Glutamatergic neuron (in vitro differentiated cells): ENCODE measurements at regions not wholly inside any gene's neighbourhood (a gene's known extent, or its start where the extent isn't known, plus 50 kb on each side); places are given as distances from the start of the nearest gene placed in this dataset.

Source experiments
- DNase-seq: peaks from one replicate; pipeline ENCODE4 v3.0.0; 2022
- H3K27ac Mint-ChIP-seq: one replicate; pipeline ENCODE4 v1.8.0; 2020; ENCODE audit warnings: mild to moderate bottlenecking, mixed read lengths, inconsistent platforms; ENCODE audit not compliant: unreplicated experiment
- H3K27me3 Mint-ChIP-seq: one replicate; pipeline ENCODE4 v1.8.0; 2020; ENCODE audit warnings: mild to moderate bottlenecking, moderate library complexity, mixed read lengths, inconsistent platforms; ENCODE audit not compliant: unreplicated experiment
- H3K36me3 Mint-ChIP-seq: one replicate; pipeline ENCODE4 v1.8.0; 2020; ENCODE audit warnings: mild to moderate bottlenecking, mixed read lengths, inconsistent platforms; ENCODE audit not compliant: unreplicated experiment
- H3K4me1 Mint-ChIP-seq: one replicate; pipeline ENCODE4 v1.8.0; 2020; ENCODE audit warnings: mild to moderate bottlenecking, low read depth, mixed read lengths, inconsistent platforms; ENCODE audit not compliant: unreplicated experiment
- H3K4me3 Mint-ChIP-seq: one replicate; pipeline ENCODE4 v1.8.0; 2020; ENCODE audit warnings: mild to moderate bottlenecking, mixed read lengths, inconsistent platforms; ENCODE audit not compliant: unreplicated experiment
- H3K9me3 Mint-ChIP-seq: one replicate; pipeline ENCODE4 v1.8.0; 2020; ENCODE audit warnings: mild to moderate bottlenecking, moderate library complexity, mixed read lengths, inconsistent platforms; ENCODE audit not compliant: unreplicated experiment
- TF ChIP-seq, protein P1 (sequence below): fragments of 200-600 bp; sonication (generic); IDR thresholded peaks from one replicate; pipeline ENCODE4 v1.5.0; 2021; ENCODE audit not compliant: partially characterized antibody, unreplicated experiment

DNA sequence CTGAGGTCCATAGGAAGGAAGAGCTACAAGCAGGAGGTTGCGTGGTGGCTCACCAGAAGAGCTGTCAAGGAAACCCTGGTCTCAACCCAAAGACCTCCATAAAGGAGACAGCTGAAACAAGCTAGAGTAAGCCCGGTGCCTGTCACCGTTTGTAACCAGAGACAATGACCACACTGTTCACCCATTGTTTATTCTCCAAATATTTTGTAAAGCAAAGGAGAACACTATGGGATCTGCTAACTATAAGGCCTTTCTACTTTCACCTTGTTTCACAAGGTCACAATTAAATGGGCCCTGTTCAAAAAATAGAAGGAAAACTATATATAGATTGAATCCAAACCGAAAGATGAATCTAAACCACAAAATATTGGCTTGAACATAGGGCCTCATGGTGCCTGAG is 128.9 kb upstream of the TPRG1 start:
- Mint-ChIP-seq H3K9me3 (no peaks in the 10 kb centered on the region), H3K4me3 (no peak overlapping the region)
- TF ChIP-seq, protein P1, sequence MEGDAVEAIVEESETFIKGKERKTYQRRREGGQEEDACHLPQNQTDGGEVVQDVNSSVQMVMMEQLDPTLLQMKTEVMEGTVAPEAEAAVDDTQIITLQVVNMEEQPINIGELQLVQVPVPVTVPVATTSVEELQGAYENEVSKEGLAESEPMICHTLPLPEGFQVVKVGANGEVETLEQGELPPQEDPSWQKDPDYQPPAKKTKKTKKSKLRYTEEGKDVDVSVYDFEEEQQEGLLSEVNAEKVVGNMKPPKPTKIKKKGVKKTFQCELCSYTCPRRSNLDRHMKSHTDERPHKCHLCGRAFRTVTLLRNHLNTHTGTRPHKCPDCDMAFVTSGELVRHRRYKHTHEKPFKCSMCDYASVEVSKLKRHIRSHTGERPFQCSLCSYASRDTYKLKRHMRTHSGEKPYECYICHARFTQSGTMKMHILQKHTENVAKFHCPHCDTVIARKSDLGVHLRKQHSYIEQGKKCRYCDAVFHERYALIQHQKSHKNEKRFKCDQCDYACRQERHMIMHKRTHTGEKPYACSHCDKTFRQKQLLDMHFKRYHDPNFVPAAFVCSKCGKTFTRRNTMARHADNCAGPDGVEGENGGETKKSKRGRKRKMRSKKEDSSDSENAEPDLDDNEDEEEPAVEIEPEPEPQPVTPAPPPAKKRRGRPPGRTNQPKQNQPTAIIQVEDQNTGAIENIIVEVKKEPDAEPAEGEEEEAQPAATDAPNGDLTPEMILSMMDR = no peak

DNA sequence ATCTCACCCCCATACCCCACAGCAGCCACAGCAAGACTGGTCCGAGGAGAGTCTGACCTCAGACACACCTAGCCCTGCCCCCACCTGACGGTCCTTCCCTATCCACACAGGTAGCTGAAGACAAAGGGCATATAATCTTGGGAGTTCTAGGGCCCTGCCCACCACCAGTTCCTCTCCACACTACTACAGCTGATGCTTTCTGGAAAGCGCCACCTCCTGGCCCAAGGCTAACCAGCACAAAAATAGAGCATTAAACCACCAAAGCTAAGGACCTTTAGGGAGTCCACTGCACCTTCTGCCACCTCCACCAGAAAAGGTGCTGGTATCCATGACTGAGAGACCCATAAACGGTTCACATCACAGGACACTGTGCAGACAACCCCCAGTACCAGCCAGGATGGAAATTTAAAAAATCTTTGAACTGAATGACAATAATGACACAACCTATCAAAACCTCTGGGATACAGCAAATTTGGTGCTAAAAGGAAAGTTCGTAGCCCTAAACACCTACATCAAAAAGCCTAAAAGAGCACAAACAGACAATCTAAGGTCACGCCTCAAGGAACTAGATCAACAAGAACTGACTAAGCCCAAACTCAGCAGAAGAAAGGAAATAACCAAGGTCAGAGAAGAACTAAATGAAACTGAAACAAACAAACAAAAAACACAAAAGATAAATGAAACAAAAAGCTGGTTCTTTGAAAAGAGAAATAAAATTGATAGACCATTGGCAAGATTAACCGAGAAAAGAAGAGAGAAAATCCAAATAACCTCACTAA is 122.1 kb upstream of the TPRG1 start:
- Mint-ChIP-seq H3K36me3 (no peaks in the 10 kb centered on the region), H3K4me1 (no peaks in the 10 kb centered on the region), H3K27me3 (peaks cover 5% of the 10 kb centered on the region), H3K27ac (no peak overlapping the region), H3K9me3 (peaks cover 5% of the 10 kb centered on the region), H3K4me3 (no peak overlapping the region)
- DNase-seq = no peak
- TF ChIP-seq, protein P1 = no peak

More for the DNA sequence above, 128.9 kb upstream of the TPRG1 start:
- Mint-ChIP-seq H3K27ac (no peak overlapping the region), H3K4me1 (no peaks in the 10 kb centered on the region), H3K27me3 (no peaks in the 10 kb centered on the region), H3K36me3 (no peaks in the 10 kb centered on the region)
- DNase-seq = no peak

DNA sequence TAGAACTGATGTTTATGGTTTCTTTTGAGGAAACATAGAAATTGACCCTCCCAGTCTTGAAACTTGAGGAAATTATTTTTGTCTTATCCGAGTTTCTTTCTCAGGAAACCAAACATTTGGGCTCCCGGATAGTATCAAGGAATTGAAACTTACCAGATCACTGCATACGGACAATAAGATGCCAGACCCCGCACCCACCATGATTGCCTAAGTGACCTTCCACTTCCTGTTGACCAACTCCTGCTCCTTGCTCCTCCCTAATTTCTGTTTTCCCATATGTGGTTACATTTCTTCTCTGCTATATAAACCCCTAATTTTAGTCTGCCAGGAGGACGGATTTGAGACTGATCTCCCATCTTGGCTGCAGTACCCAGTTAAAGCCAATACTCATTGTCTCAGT is 118.4 kb upstream of the TPRG1 start:
- peaks cover 5% of the 10 kb centered on the region for H3K9me3 Mint-ChIP-seq
- TF ChIP-seq, protein P1 = no peak
- H3K27ac Mint-ChIP-seq = peak overlapping the region; percentile 8
- DNase-seq = no peak
- no peaks in the 10 kb centered on the region for H3K4me1 Mint-ChIP-seq
- H3K27me3 Mint-ChIP-seq = peaks cover 5% of the 10 kb centered on the region
- H3K36me3 Mint-ChIP-seq = no peaks in the 10 kb centered on the region
- H3K4me3 Mint-ChIP-seq = no peak overlapping the region

DNA sequence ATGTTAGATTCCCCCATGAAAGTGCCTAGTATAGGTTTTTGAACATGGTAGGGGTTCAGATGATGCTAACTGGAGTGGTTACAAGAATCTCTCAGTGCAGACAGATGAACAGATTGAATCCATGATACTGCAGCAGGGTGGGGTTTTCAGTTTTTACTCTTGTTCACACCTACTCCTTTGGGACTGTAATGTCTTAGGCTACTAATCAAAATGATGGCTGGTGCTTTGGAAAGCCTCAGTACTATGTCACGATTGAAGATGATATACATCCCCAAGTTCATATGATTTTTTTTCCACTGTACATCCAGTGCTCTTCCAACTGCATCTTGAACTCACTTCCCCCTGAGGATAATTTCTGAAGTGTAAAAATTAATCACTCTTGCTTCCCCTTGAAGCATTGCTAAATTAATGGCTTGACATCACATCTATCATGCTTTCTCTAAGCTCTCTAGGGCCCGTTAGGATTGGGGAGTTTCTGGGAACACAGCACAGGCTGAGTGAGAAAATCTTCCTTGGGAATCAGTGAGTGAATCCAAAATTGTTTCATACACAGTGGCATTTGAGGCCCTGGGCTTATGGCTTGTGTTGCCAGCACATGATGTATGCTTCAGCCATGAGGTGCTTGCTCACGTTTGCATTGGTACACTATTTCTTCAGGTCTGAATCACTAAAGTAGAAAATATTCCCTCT is 115.0 kb upstream of the TPRG1 start:
- DNase-seq = no peak
- no peaks in the 10 kb centered on the region for H3K27me3 Mint-ChIP-seq
- H3K36me3 Mint-ChIP-seq = no peaks in the 10 kb centered on the region
- TF ChIP-seq, protein P1 = no peak
- H3K4me1 Mint-ChIP-seq = no peaks in the 10 kb centered on the region
- no peaks in the 10 kb centered on the region for H3K9me3 Mint-ChIP-seq
- H3K27ac Mint-ChIP-seq = no peak overlapping the region
- no peak overlapping the region for H3K4me3 Mint-ChIP-seq

DNA sequence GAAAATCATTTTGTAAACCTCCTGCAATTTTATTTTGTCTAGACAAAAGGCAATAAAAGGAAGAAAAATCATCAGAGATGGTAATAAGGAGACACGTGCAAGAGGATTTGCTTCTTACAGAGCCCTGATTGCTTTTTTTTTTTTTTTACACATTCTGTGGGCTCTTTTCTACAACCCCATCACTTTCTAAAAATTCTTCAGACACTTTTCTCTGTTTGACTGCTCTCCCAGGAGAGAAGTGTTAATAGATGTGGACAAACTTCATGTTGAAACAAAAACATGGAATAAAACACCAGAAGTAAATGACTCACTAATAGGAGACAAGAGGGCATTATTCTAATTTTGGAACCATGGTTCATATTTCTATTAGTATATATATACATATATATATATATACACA is 114.4 kb upstream of the TPRG1 start:
- no peaks in the 10 kb centered on the region for H3K36me3 Mint-ChIP-seq
- TF ChIP-seq, protein P1 = no peak

More for the DNA sequence above, 114.4 kb upstream of the TPRG1 start:
- DNase-seq = no peak
- H3K4me1 Mint-ChIP-seq = no peaks in the 10 kb centered on the region
- no peak overlapping the region for H3K4me3 Mint-ChIP-seq
- H3K27me3 Mint-ChIP-seq = no peaks in the 10 kb centered on the region
- H3K9me3 Mint-ChIP-seq = no peaks in the 10 kb centered on the region
- no peak overlapping the region for H3K27ac Mint-ChIP-seq
